ENCODE measurements at regions not wholly inside any gene's neighbourhood (a gene's known extent, or its start where the extent isn't known, plus 50 kb on each side); places are given as distances from the start of the nearest gene placed in this dataset.
"Not testable (repeated sequence)": the region's sequence is repeated elsewhere in the genome, so short reads cannot be mapped to it uniquely, and the experiment has no call there.

- H3K27ac ChIP-seq (ENCODE audit: low read depth in 1 of 2, low read length in 2 of 2), result no peak overlapping the region
- ATAC-seq (ENCODE audit: low FRiP score) (no peak), DNase-seq (no peak)
- no peak overlapping the region for H3K4me3 ChIP-seq (ENCODE audit: low read length in 2 of 2)
- H3K4me1 ChIP-seq (ENCODE audit: control insufficient read depth in 1 of 2, insufficient read depth in 2 of 2, low read length in 2 of 2), result no peaks in the 10 kb centered on the region
- no peaks in the 10 kb centered on the region for H3K27me3 ChIP-seq (ENCODE audit: control insufficient read depth in 1 of 2, insufficient read depth in 2 of 2, low read length in 1 of 2)
- H3K9me3 ChIP-seq (ENCODE audit: control insufficient read depth, low read length), result no peaks in the 10 kb centered on the region
- H3K36me3 ChIP-seq (ENCODE audit: control insufficient read depth in 1 of 2, insufficient read depth in 2 of 2, low read length in 1 of 2), result no peaks in the 10 kb centered on the region
- intact Hi-C loops (cut with DNase I), result no loop called here
- WGBS, 2 donors, result 72 to 77% methylated on average over 5 of the region's 5 CpGs
Observed at GRCh38 chr10:90222939-90223338, 521.5 kb downstream of the KIF20B start.

GRCh38 chr10:90224791-90225566 is 523.6 kb downstream of the KIF20B start:
- no peak overlapping the region for H3K4me3 ChIP-seq (ENCODE audit: low read length in 2 of 2)
- H3K9me3 ChIP-seq (ENCODE audit: control insufficient read depth, low read length), result no peaks in the 10 kb centered on the region
- no peaks in the 10 kb centered on the region for H3K36me3 ChIP-seq (ENCODE audit: control insufficient read depth in 1 of 2, insufficient read depth in 2 of 2, low read length in 1 of 2)
- no peak for ATAC-seq (ENCODE audit: low FRiP score)
- 95 to 98% methylated on average over 2 of the region's 2 CpGs for WGBS, 2 donors
- no peak overlapping the region for H3K27ac ChIP-seq (ENCODE audit: low read depth in 1 of 2, low read length in 2 of 2)
- no peaks in the 10 kb centered on the region for H3K4me1 ChIP-seq (ENCODE audit: control insufficient read depth in 1 of 2, insufficient read depth in 2 of 2, low read length in 2 of 2)
- no peak for DNase-seq
- H3K27me3 ChIP-seq (ENCODE audit: control insufficient read depth in 1 of 2, insufficient read depth in 2 of 2, low read length in 1 of 2), result no peaks in the 10 kb centered on the region
- intact Hi-C loops (cut with DNase I), result no loop called here

DNA sequence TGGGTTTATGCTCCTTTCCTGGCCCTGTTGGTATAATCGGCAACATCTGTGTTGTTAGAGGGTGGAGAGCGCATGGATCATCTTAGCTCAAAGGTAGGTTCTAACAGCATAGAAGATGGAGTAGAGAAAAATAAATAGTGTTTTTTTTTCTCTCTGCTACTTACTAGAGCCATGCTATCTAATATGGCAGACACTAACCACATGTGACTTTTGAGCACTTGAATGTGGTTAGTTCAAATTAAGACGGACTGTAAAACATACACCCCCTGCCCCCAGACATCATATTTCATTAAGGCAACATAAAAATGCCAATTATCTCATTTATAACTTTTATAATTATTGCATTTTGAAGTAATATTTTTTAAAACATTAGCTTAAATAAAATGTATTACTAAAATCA is 525.1 kb downstream of the KIF20B start:
- 81 to 90% methylated on average over 3 of the region's 3 CpGs for WGBS, 2 donors
- Histone ChIP-seq H3K9me3 (ENCODE audit: control insufficient read depth, low read length) (no peaks in the 10 kb centered on the region), H3K27ac (ENCODE audit: low read depth in 1 of 2, low read length in 2 of 2) (no peak overlapping the region), H3K4me3 (ENCODE audit: low read length in 2 of 2) (no peak overlapping the region), H3K36me3 (ENCODE audit: control insufficient read depth in 1 of 2, insufficient read depth in 2 of 2, low read length in 1 of 2) (no peaks in the 10 kb centered on the region), H3K27me3 (ENCODE audit: control insufficient read depth in 1 of 2, insufficient read depth in 2 of 2, low read length in 1 of 2) (no peaks in the 10 kb centered on the region), H3K4me1 (ENCODE audit: control insufficient read depth in 1 of 2, insufficient read depth in 2 of 2, low read length in 2 of 2) (no peaks in the 10 kb centered on the region)
- intact Hi-C loops (cut with DNase I), result no loop called here
- no peak for DNase-seq
- no peak for ATAC-seq (ENCODE audit: low FRiP score)

GRCh38 chr10:90227217-90227656 is 525.8 kb downstream of the KIF20B start:
- Histone ChIP-seq H3K4me3 (ENCODE audit: low read length in 2 of 2) (no peak overlapping the region), H3K36me3 (ENCODE audit: control insufficient read depth in 1 of 2, insufficient read depth in 2 of 2, low read length in 1 of 2) (no peaks in the 10 kb centered on the region), H3K27ac (ENCODE audit: low read depth in 1 of 2, low read length in 2 of 2) (no peak overlapping the region), H3K9me3 (ENCODE audit: control insufficient read depth, low read length) (no peaks in the 10 kb centered on the region), H3K4me1 (ENCODE audit: control insufficient read depth in 1 of 2, insufficient read depth in 2 of 2, low read length in 2 of 2) (no peaks in the 10 kb centered on the region), H3K27me3 (ENCODE audit: control insufficient read depth in 1 of 2, insufficient read depth in 2 of 2, low read length in 1 of 2) (no peaks in the 10 kb centered on the region)
- intact Hi-C loops (cut with DNase I), result no loop called here
- 92% methylated on average over 2 of the region's 2 CpGs for WGBS, 2 donors
- DNase-seq (no peak), ATAC-seq (ENCODE audit: low FRiP score) (no peak)

GRCh38 chr10:90227786-90228185 is 526.4 kb downstream of the KIF20B start:
- Histone ChIP-seq H3K4me1 (ENCODE audit: control insufficient read depth in 1 of 2, insufficient read depth in 2 of 2, low read length in 2 of 2) (no peaks in the 10 kb centered on the region), H3K9me3 (ENCODE audit: control insufficient read depth, low read length) (no peaks in the 10 kb centered on the region), H3K36me3 (ENCODE audit: control insufficient read depth in 1 of 2, insufficient read depth in 2 of 2, low read length in 1 of 2) (no peaks in the 10 kb centered on the region), H3K27ac (ENCODE audit: low read depth in 1 of 2, low read length in 2 of 2) (no peak overlapping the region), H3K27me3 (ENCODE audit: control insufficient read depth in 1 of 2, insufficient read depth in 2 of 2, low read length in 1 of 2) (no peaks in the 10 kb centered on the region), H3K4me3 (ENCODE audit: low read length in 2 of 2) (no peak overlapping the region)
- intact Hi-C loops (cut with DNase I), result no loop called here
- DNase-seq (no peak), ATAC-seq (ENCODE audit: low FRiP score) (no peak)
- WGBS, 2 donors, result 91 to 94% methylated on average over 2 of the region's 2 CpGs

- Histone ChIP-seq H3K4me1 (ENCODE audit: control insufficient read depth in 1 of 2, insufficient read depth in 2 of 2, low read length in 2 of 2) (no peaks in the 10 kb centered on the region), H3K36me3 (ENCODE audit: control insufficient read depth in 1 of 2, insufficient read depth in 2 of 2, low read length in 1 of 2) (no peaks in the 10 kb centered on the region), H3K27me3 (ENCODE audit: control insufficient read depth in 1 of 2, insufficient read depth in 2 of 2, low read length in 1 of 2) (no peaks in the 10 kb centered on the region), H3K27ac (ENCODE audit: low read depth in 1 of 2, low read length in 2 of 2) (no peak overlapping the region), H3K4me3 (ENCODE audit: low read length in 2 of 2) (no peak overlapping the region), H3K9me3 (ENCODE audit: control insufficient read depth, low read length) (no peaks in the 10 kb centered on the region)
- WGBS, 2 donors, result 96 to 97% methylated on average over 2 of the region's 2 CpGs
- ATAC-seq (ENCODE audit: low FRiP score) (no peak), DNase-seq (no peak)
- intact Hi-C loops (cut with DNase I), result no loop called here
Observed at GRCh38 chr10:90229486-90229885, 528.1 kb downstream of the KIF20B start.

- intact Hi-C loops (cut with DNase I); DNase-seq; H3K36me3 ChIP-seq (ENCODE audit: control insufficient read depth in 1 of 2, insufficient read depth in 2 of 2, low read length in 1 of 2); ATAC-seq (ENCODE audit: low FRiP score); H3K9me3 ChIP-seq (ENCODE audit: control insufficient read depth, low read length); H3K4me3 ChIP-seq (ENCODE audit: low read length in 2 of 2); H3K27me3 ChIP-seq (ENCODE audit: control insufficient read depth in 1 of 2, insufficient read depth in 2 of 2, low read length in 1 of 2); H3K27ac ChIP-seq (ENCODE audit: low read depth in 1 of 2, low read length in 2 of 2); H3K4me1 ChIP-seq (ENCODE audit: control insufficient read depth in 1 of 2, insufficient read depth in 2 of 2, low read length in 2 of 2): not testable (repeated sequence)
- 21 to 23% methylated on average over 1 of the region's 1 CpG for WGBS, 2 donors
Observed at GRCh38 chr10:90233805-90234204, 532.4 kb downstream of the KIF20B start.

DNA sequence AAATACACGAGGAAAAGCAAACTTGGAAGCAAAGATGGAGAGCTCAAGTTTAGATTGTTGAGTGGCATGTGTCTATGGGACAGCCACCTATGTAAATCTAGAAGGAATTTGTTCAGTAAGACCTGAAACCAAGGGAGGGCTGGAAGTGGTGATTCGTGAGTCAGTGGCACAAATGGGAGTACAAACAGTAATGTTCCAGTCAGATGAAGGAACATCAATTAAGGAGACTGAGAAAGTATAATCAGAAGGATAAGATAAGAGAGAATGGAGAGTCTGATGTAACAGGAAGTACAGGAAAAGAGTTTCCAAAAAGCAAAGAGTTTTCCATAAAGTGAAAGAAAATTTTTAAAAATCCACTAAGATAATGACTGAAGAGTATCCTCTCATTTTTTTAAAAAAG is 544.2 kb downstream of the KIF20B start:
- no peaks in the 10 kb centered on the region for H3K27me3 ChIP-seq (ENCODE audit: control insufficient read depth in 1 of 2, insufficient read depth in 2 of 2, low read length in 1 of 2)
- H3K27ac ChIP-seq (ENCODE audit: low read depth in 1 of 2, low read length in 2 of 2), result no peak overlapping the region
- H3K36me3 ChIP-seq (ENCODE audit: control insufficient read depth in 1 of 2, insufficient read depth in 2 of 2, low read length in 1 of 2), result no peaks in the 10 kb centered on the region
- no peaks in the 10 kb centered on the region for H3K9me3 ChIP-seq (ENCODE audit: control insufficient read depth, low read length)
- no peak overlapping the region for H3K4me3 ChIP-seq (ENCODE audit: low read length in 2 of 2)
- no peak for ATAC-seq (ENCODE audit: low FRiP score)
- no peaks in the 10 kb centered on the region for H3K4me1 ChIP-seq (ENCODE audit: control insufficient read depth in 1 of 2, insufficient read depth in 2 of 2, low read length in 2 of 2)
- 46 to 49% methylated on average over 2 of the region's 2 CpGs for WGBS, 2 donors
- DNase-seq, result no peak
- intact Hi-C loops (cut with DNase I), result no loop called here

GRCh38 chr10:90250784-90251183 is 549.4 kb downstream of the KIF20B start:
- intact Hi-C loops (cut with DNase I); H3K9me3 ChIP-seq (ENCODE audit: control insufficient read depth, low read length); ATAC-seq (ENCODE audit: low FRiP score); H3K4me3 ChIP-seq (ENCODE audit: low read length in 2 of 2); H3K4me1 ChIP-seq (ENCODE audit: control insufficient read depth in 1 of 2, insufficient read depth in 2 of 2, low read length in 2 of 2); DNase-seq; H3K36me3 ChIP-seq (ENCODE audit: control insufficient read depth in 1 of 2, insufficient read depth in 2 of 2, low read length in 1 of 2); H3K27ac ChIP-seq (ENCODE audit: low read depth in 1 of 2, low read length in 2 of 2); H3K27me3 ChIP-seq (ENCODE audit: control insufficient read depth in 1 of 2, insufficient read depth in 2 of 2, low read length in 1 of 2): not testable (repeated sequence)
- 89 to 90% methylated on average over 16 of the region's 16 CpGs for WGBS, 2 donors

All from aorta (tissue), 5 donors.